NCI-H128 (cell line): ENCODE measurements at regions not wholly inside any gene's neighbourhood (a gene's known extent, or its start where the extent isn't known, plus 50 kb on each side); places are given as distances from the start of the nearest gene placed in this dataset.
"Not testable (repeated sequence)": the region's sequence is repeated elsewhere in the genome, so short reads cannot be mapped to it uniquely, and the experiment has no call there.

Source experiments
- DNase-seq: peaks from one replicate; lab custom pipeline; 2025; ENCODE audit not compliant: unreplicated experiment; lab: John Stamatoyannopoulos, UW

GRCh38 chr3:135549928-135550494 lies 415.5 kb upstream of the PPP2R3A start:
- no peak for DNase-seq

GRCh38 chr3:135556174-135556573 lies 409.4 kb upstream of the PPP2R3A start:
- no peak for DNase-seq

- no peak for DNase-seq
These were observed 407.3 kb upstream of the PPP2R3A start for GRCh38 chr3:135558150-135558783.

- DNase-seq: no peak
These were observed 406.6 kb upstream of the PPP2R3A start for GRCh38 chr3:135558906-135559305.

- DNase-seq: no peak
These were observed 405.7 kb upstream of the PPP2R3A start for GRCh38 chr3:135559802-135560201.

GRCh38 chr3:135560847-135561246 lies 404.7 kb upstream of the PPP2R3A start:
- DNase-seq: no peak

- no peak for DNase-seq
These were observed 400.8 kb upstream of the PPP2R3A start for GRCh38 chr3:135564696-135565095.

GRCh38 chr3:135565546-135565945 lies 400.0 kb upstream of the PPP2R3A start:
- DNase-seq: no peak

- DNase-seq: no peak
These were observed 398.3 kb upstream of the PPP2R3A start for GRCh38 chr3:135567223-135567622.

GRCh38 chr3:135576751-135577150 lies 388.8 kb upstream of the PPP2R3A start:
- no peak for DNase-seq

GRCh38 chr3:135581806-135582205 lies 383.7 kb upstream of the PPP2R3A start:
- no peak for DNase-seq

GRCh38 chr3:135582800-135583199 lies 382.7 kb upstream of the PPP2R3A start:
- no peak for DNase-seq

GRCh38 chr3:135596563-135596962 lies 369.0 kb upstream of the PPP2R3A start:
- no peak for DNase-seq

- DNase-seq: no peak
These were observed 367.7 kb upstream of the PPP2R3A start for GRCh38 chr3:135597855-135598254.

- DNase-seq: no peak
These were observed 366.9 kb upstream of the PPP2R3A start for GRCh38 chr3:135598597-135598996.

- DNase-seq: not testable (repeated sequence)
These were observed 361.0 kb upstream of the PPP2R3A start for GRCh38 chr3:135604512-135604911.

- DNase-seq: no peak
These were observed 347.4 kb upstream of the PPP2R3A start for GRCh38 chr3:135618123-135618522.

- no peak for DNase-seq
These were observed 344.2 kb upstream of the PPP2R3A start for GRCh38 chr3:135621184-135621920.

- no peak for DNase-seq
These were observed 343.3 kb upstream of the PPP2R3A start for GRCh38 chr3:135622215-135622614.

GRCh38 chr3:135622656-135623055 lies 342.9 kb upstream of the PPP2R3A start:
- DNase-seq: no peak

GRCh38 chr3:135623558-135623957 lies 342.0 kb upstream of the PPP2R3A start:
- DNase-seq: no peak

GRCh38 chr3:135627057-135627456 lies 338.5 kb upstream of the PPP2R3A start:
- DNase-seq: no peak
